ENCODE measurements at regions not wholly inside any gene's neighbourhood (a gene's known extent, or its start where the extent isn't known, plus 50 kb on each side); places are given as distances from the start of the nearest gene placed in this dataset.

DNA sequence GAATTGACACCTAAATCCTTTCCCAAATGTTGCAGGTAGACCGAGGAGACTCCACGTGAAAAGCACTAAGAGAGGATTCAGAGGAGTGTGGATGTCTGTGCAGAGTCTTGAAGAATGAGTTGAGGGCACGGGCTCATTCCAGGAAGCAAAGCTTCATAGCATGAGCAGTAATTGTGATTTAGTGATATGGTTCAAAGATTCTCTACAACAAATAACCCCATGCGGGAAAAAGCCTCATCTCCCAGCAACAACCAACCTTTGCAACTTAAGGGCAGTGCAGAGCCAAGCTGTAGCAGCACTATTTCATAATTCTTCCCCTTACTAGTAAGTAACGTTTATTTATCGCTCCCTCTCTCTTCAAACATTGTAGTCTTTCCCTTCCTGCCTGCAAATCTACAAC is 87.5 kb upstream of the CLMP start:
- in situ Hi-C loops (cut with MboI; ENCODE audit: low sequenced_read_pairs in 4 of 4): no loop called here
- TF ChIP-seq POLR2A (IDR thresholded peaks at IDR 0.05) (no peak), CTCF (IDR thresholded peaks at IDR 0.05 in 4 of 5, conservative IDR thresholded peaks at IDR 0.05 in 1 of 5) (no peak)

DNA sequence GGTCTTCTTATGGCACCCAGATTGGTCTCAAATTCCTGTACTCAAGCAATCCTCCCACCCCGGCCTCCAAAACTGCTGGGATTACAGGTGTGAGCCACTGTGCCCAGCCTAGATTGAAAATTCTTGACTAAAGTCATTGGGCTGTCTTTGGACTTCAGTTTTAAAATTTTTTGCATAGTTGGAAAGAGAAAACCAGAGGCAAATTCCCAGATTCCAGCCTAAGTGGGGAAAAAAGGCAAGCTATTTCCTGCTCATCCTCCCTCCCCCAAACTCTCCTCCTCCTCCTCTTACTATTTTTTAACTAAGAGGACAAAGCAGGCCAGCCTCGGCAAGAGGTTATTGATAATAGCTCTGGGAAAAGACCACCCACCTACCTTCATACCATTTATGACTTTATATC is 78.6 kb upstream of the CLMP start:
- no peak for ATAC-seq
- in situ Hi-C loops (cut with MboI; ENCODE audit: low sequenced_read_pairs in 4 of 4) (no loop called here), intact Hi-C loops (cut with DNase I; ENCODE audit: low total_unique reads) (no loop called here)
- Histone ChIP-seq H3K9me3 (no peaks in the 10 kb centered on the region), H3K4me3 (no peak overlapping the region), H3K36me3 (no peaks in the 10 kb centered on the region), H3K27me3 (no peaks in the 10 kb centered on the region), H3K4me1 (no peaks in the 10 kb centered on the region), H3K27ac (no peak overlapping the region)
- TF ChIP-seq CTCF (IDR thresholded peaks at IDR 0.05 in 4 of 5, conservative IDR thresholded peaks at IDR 0.05 in 1 of 5) (no peak), POLR2A (IDR thresholded peaks at IDR 0.05) (no peak)
- DNase-seq: no peak

More for the DNA sequence above, 87.5 kb upstream of the CLMP start:
- Histone ChIP-seq H3K27ac (no peak overlapping the region), H3K9me3 (no peaks in the 10 kb centered on the region), H3K4me3 (no peak overlapping the region), H3K4me1 (no peaks in the 10 kb centered on the region), H3K27me3 (peaks cover 0 to 2% (median 0%) of the 10 kb centered on the region in 3 donors), H3K36me3 (no peaks in the 10 kb centered on the region)
- ATAC-seq (no peak), DNase-seq (no peak)
- intact Hi-C loops (cut with DNase I; ENCODE audit: low total_unique reads): no loop called here

- TF ChIP-seq POLR2A (IDR thresholded peaks at IDR 0.05) (no peak), CTCF (IDR thresholded peaks at IDR 0.05 in 4 of 5, conservative IDR thresholded peaks at IDR 0.05 in 1 of 5) (no peak)
- Histone ChIP-seq H3K27me3 (no peaks in the 10 kb centered on the region), H3K4me3 (no peak overlapping the region), H3K27ac (no peak overlapping the region), H3K36me3 (no peaks in the 10 kb centered on the region), H3K9me3 (no peaks in the 10 kb centered on the region), H3K4me1 (no peaks in the 10 kb centered on the region)
- no peak for DNase-seq
- in situ Hi-C loops (cut with MboI; ENCODE audit: low sequenced_read_pairs in 4 of 4) (no loop called here), intact Hi-C loops (cut with DNase I; ENCODE audit: low total_unique reads) (no loop called here)
- ATAC-seq: no peak
Measured at GRCh38 chr11:123272565-123272964, 77.5 kb upstream of the CLMP start.

DNA sequence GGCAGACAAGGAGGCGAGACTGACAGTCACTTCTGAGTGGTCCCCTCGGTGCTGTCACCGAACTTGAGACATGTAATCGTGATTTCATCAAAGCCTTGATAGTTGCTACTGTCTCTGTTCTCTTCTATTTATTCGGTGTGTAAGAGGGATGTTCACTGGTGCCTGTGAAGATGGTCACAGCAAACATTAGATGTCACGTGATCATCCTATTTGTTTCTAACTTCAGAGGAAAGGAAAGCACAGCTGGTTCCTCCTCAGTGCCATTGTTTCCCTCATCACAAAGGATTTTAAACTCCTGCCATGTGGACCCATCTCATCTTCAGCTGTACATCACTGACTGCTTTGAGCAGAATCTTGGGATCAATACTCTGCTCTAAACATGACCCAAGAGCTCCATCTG is 73.1 kb upstream of the CLMP start:
- Histone ChIP-seq H3K27ac (no peak overlapping the region), H3K4me3 (no peak overlapping the region), H3K27me3 (peaks cover 0 to 6% (median 0%) of the 10 kb centered on the region in 3 donors), H3K9me3 (no peaks in the 10 kb centered on the region), H3K36me3 (no peaks in the 10 kb centered on the region), H3K4me1 (no peaks in the 10 kb centered on the region)
- intact Hi-C loops (cut with DNase I; ENCODE audit: low total_unique reads) (no loop called here), in situ Hi-C loops (cut with MboI; ENCODE audit: low sequenced_read_pairs in 4 of 4) (no loop called here)
- no peak for DNase-seq
- ATAC-seq: no peak
- TF ChIP-seq CTCF (IDR thresholded peaks at IDR 0.05 in 4 of 5, conservative IDR thresholded peaks at IDR 0.05 in 1 of 5): no peak
- no peak for TF ChIP-seq POLR2A (IDR thresholded peaks at IDR 0.05)

DNA sequence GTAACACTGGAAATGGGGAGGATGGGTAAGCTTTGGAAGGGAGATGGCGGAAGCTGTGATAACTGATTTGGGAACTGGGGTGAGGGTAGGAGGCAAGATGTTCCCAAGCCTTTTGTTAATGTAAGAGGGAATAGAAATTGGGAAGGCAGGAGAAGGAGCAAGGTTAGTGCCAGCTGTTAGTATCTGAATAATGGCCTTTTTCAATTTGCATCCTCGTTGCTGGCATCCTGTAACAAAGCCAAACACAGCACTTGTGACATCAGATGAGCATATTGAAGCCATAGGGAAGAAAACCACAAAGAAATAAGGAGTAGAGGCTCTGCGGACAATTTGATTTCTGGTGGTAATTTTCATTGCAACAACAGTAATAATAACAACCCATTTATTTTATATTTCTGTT is 70.9 kb upstream of the CLMP start:
- DNase-seq (no peak), ATAC-seq (no peak)
- Histone ChIP-seq H3K27me3 (peaks cover 0 to 6% (median 0%) of the 10 kb centered on the region in 3 donors), H3K9me3 (no peaks in the 10 kb centered on the region), H3K36me3 (no peaks in the 10 kb centered on the region), H3K4me1 (no peaks in the 10 kb centered on the region), H3K27ac (no peak overlapping the region), H3K4me3 (no peak overlapping the region)
- intact Hi-C loops (cut with DNase I; ENCODE audit: low total_unique reads): no loop called here
- TF ChIP-seq POLR2A (IDR thresholded peaks at IDR 0.05) (no peak), CTCF (IDR thresholded peaks at IDR 0.05 in 4 of 5, conservative IDR thresholded peaks at IDR 0.05 in 1 of 5) (no peak)
- in situ Hi-C loops (cut with MboI; ENCODE audit: low sequenced_read_pairs in 4 of 4): no loop called here
